Fibroblast of pulmonary artery (primary cell): ENCODE measurements at regions not wholly inside any gene's neighbourhood (a gene's known extent, or its start where the extent isn't known, plus 50 kb on each side); places are given as distances from the start of the nearest gene placed in this dataset.

ENCODE experiments used
- DNase-seq: peaks from one replicate; pipeline ENCODE4 v3.0.0-alpha.2; 2010; ENCODE audit warnings: low read depth
- H3K4me3 ChIP-seq: replicated peaks from 2 replicates; pipeline ENCODE4 v1.5.1; 2011; ENCODE audit warnings: low read depth, mild to moderate bottlenecking, control low read depth, low read length, moderate library complexity
- TF ChIP-seq, protein P1 (sequence below): IDR thresholded peaks from 2 replicates; pipeline ENCODE4 v1.5.1; 2011; ENCODE audit warnings: mild to moderate bottlenecking, control low read depth, low read length, inconsistent platforms; ENCODE audit errors: missing control alignments

DNA sequence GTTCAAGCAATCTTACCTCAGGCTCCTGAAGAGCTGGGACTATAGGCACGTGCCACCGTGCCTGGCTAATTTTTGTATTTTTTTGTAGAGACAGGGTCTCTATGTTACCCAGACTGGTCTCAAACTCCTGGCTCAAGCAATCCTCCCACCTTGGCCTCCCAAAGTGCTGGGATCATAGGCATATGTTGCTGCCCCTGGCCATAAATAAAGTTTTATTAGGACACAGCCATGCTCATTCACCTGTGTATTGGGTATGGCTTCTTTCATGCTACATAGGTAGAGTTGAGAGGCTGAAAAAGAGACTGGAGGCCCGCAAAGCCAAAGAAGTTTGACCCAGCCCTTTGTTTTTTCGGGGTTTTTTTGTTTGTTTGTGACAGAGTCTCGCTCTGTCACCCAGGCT lies 61.7 kb upstream of the NCOR2 start:
- TF ChIP-seq, protein P1, sequence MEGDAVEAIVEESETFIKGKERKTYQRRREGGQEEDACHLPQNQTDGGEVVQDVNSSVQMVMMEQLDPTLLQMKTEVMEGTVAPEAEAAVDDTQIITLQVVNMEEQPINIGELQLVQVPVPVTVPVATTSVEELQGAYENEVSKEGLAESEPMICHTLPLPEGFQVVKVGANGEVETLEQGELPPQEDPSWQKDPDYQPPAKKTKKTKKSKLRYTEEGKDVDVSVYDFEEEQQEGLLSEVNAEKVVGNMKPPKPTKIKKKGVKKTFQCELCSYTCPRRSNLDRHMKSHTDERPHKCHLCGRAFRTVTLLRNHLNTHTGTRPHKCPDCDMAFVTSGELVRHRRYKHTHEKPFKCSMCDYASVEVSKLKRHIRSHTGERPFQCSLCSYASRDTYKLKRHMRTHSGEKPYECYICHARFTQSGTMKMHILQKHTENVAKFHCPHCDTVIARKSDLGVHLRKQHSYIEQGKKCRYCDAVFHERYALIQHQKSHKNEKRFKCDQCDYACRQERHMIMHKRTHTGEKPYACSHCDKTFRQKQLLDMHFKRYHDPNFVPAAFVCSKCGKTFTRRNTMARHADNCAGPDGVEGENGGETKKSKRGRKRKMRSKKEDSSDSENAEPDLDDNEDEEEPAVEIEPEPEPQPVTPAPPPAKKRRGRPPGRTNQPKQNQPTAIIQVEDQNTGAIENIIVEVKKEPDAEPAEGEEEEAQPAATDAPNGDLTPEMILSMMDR, result no peak
- DNase-seq, result no peak
- H3K4me3 ChIP-seq, result no peak overlapping the region

DNA sequence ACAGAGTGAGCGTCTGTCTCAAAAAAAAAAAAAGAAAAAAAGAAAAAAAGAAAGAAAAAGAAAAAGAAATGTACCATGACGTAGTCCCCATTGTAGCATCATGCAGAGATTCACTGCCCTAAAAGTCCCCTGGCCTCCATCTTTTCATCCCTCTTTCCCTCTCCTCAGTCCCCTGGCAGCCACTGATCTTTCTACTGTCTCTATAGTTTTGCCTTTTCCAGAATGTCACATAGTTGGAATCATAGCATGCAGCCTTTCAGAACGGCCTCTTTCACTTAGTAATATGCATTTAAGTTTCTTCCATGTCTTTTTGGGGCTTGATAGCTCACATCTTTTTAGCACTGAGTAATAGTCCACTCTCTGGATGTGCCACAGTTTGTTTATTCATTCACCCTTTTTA lies 60.5 kb upstream of the NCOR2 start:
- no peak overlapping the region for H3K4me3 ChIP-seq
- DNase-seq, result no peak
- TF ChIP-seq, protein P1, result no peak

DNA sequence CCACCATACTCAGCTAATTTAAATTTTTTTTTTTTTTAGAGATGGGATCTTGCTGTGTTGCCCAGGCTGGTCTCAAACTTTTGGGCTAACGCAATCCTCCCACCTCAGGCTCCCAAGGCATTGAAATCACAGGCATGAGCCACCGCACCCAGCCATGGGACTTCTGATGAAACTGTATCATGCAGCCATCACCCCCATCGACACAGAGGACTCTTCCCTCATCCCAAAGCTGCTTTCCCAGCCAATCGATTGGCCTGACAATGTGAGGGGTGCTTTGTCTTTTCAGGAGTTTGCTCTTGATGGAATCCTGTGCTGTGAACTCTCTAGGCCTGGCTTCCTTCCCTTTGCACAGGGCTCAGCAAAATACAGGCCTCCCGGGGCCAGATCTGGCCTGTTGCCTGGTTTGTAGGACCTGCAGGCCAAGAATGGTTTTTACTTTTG lies 59.6 kb upstream of the NCOR2 start:
- H3K4me3 ChIP-seq, result no peak overlapping the region
- TF ChIP-seq, protein P1, result no peak
- DNase-seq, result peak; percentile 79

DNA sequence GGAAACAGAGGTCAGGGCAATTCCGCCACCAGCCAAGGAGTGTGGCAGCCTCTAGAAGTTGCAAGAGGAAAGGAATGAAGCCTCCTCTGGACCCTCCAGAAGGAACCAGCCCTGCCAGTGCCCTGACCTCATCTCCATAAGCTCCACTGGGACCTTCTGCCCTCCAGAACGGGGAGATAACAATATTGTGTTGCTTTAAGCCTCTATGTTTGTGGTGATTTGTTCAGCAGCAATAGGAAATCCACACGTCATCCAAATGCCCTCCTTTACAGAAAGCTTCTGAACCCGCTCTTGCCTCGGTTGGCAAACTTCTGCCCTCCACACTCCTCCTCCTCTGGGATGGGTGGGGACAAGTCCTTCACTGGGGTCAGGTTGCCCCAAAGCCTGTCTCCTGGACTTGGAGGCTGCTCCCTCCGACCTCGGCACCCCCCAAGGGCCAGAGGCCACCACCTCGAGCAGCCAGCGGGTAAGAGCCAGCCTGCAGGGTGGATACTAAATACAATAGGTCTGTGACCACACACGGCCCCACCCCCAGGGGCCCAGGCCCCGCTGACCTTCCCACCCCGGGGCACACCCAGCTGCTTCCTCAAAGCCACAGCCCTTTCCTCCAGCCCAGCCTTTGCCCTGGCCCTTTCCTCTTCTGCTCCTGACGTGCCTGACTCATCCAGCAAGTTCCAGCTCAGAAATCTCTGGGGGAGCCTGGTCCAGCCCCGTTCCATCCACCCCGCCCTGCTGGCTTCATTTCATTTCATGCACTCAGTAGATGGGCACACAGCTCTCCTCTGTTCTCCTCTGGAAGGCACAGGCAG lies 58.7 kb upstream of the NCOR2 start:
- TF ChIP-seq, protein P1, result no peak
- no peak overlapping the region for H3K4me3 ChIP-seq
- DNase-seq, result peak; percentile 81

DNA sequence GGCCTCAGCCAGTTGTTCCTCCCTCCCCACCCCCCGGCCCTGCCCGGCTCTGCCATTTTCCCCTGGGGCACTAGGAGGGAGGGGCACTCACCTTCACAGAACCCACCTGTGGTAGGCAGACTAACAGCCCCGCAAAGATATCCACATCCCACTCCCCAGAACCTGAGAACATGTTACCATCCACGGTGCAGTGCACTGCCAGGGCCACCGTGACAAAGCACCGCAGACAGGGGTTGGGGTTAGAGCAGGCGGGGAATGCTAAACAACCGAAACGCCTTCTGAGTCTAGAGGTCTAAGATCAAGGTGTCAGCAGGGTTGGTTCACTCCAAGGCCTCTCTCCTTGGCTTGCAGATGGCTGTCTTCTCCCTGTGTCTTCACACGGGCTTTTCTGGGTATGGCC lies 57.4 kb upstream of the NCOR2 start:
- no peak for DNase-seq
- no peak overlapping the region for H3K4me3 ChIP-seq
- TF ChIP-seq, protein P1, result no peak

DNA sequence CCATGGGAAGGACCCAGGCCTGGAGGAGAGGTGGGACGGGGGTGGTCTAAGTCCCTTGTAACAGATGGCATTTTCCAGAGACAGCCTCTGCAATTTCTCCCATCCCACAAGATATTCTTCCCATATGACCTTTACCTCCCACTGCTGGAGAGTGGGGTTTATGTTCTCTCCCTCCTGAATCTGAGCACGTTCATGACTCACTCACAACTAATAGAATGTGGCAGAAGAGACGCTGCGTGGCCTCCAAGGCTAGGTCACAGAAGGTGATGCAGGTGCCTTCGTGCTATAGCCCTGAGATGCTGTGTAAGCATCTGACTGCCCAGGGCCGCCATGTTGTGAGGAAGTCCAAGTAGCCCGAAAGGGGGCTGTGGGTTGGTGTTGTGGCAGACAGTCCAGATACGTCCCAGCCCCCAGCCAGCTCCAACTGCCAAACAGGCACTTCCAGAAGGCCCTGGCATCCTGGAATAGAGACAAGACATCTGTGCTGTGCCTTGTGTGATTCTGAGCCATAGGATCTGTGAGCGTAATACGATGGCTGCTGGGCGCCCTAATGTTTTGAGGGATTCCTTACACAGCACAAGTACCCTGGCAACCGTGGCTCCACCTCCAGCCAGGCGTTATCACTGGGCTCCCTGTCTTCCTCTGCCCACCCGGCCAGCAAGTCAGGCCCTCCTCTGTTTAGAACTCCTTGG lies 56.1 kb upstream of the NCOR2 start:
- TF ChIP-seq, protein P1, result no peak
- DNase-seq, result no peak
- no peak overlapping the region for H3K4me3 ChIP-seq
